RWPE2 (cell line): ENCODE measurements at regions not wholly inside any gene's neighbourhood (a gene's known extent, or its start where the extent isn't known, plus 50 kb on each side); places are given as distances from the start of the nearest gene placed in this dataset.
"Not testable (repeated sequence)": the region's sequence is repeated elsewhere in the genome, so short reads cannot be mapped to it uniquely, and the experiment has no call there.

Experiments
- ATAC-seq: fragments of 200-7000 bp; cut with Tn5 transposase; 3 replicates; pipeline ENCODE4 v1.9.1; 2021; ENCODE audit warnings: low read depth
- DNase-seq: peaks from one replicate; pipeline ENCODE4 v3.0.0-alpha.2; 2020; ENCODE audit warnings: low spot score
- H3K27ac ChIP-seq: fragments of 450-650 bp; 2 replicates; pipeline ENCODE4 v1.5.1; 2017; ENCODE audit warnings: mild to moderate bottlenecking; ENCODE audit not compliant: poor library complexity, severe bottlenecking
- H3K27me3 ChIP-seq: fragments of 250-450 bp; sonication (Bioruptor Pico); 2 replicates; pipeline ENCODE4 v1.5.1; 2021; ENCODE audit warnings: mild to moderate bottlenecking, moderate library complexity; ENCODE audit not compliant: insufficient read depth, poor library complexity, severe bottlenecking
- H3K36me3 ChIP-seq: fragments of 250-450 bp; sonication (Bioruptor Pico); 2 replicates; pipeline ENCODE4 v1.5.1; 2020; ENCODE audit warnings: low read depth, mild to moderate bottlenecking, moderate library complexity
- H3K4me1 ChIP-seq: fragments of 250-450 bp; sonication (Bioruptor Pico); 2 replicates; pipeline ENCODE4 v1.5.1; 2021; ENCODE audit warnings: mild to moderate bottlenecking, moderate library complexity; ENCODE audit not compliant: insufficient read depth, poor library complexity, severe bottlenecking
- H3K4me3 ChIP-seq: fragments of 250-450 bp; sonication (Bioruptor Pico); 2 replicates; pipeline ENCODE4 v1.5.1; 2021; ENCODE audit warnings: mild to moderate bottlenecking, moderate library complexity; ENCODE audit not compliant: severe bottlenecking
- H3K9me3 ChIP-seq: fragments of 250-450 bp; sonication (Bioruptor Pico); 2 replicates; pipeline ENCODE4 v1.5.1; 2021; ENCODE audit warnings: mild to moderate bottlenecking, moderate library complexity; ENCODE audit not compliant: severe bottlenecking
- TF ChIP-seq, protein P1 (sequence below): fragments of 450-650 bp; IDR thresholded peaks from one replicate; pipeline ENCODE4 v1.5.1; 2017; ENCODE audit warnings: mild to moderate bottlenecking, moderate library complexity; ENCODE audit not compliant: poor library complexity, severe bottlenecking

DNA sequence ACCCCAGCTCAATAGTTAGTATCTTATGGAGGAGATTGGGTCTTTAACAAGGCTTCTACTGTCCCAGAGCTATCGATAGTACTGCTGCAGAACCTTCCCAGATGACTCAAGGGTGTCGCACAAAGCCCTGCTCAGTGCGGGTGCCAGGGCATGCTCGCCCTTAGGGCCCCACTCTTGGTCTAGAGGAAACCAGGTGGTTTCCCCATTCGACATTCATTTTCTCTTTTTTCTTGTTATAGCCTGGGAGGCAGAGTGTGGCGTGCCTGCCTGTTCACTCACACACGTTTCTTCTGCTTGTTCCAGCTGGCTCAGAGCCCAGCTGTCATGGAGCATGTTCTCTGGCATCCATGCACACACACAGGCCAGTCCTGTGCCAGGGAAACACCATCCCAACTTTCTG, 144.5 kb downstream of the SMIM20 start:
- Histone ChIP-seq H3K4me3 (no peak overlapping the region), H3K9me3 (no peaks in the 10 kb centered on the region), H3K36me3 (no peaks in the 10 kb centered on the region), H3K27me3 (no peaks in the 10 kb centered on the region), H3K4me1 (peaks cover 3% of the 10 kb centered on the region), H3K27ac (no peak overlapping the region)
- DNase-seq (no peak), ATAC-seq (peak; percentile 69)
- TF ChIP-seq, protein P1, sequence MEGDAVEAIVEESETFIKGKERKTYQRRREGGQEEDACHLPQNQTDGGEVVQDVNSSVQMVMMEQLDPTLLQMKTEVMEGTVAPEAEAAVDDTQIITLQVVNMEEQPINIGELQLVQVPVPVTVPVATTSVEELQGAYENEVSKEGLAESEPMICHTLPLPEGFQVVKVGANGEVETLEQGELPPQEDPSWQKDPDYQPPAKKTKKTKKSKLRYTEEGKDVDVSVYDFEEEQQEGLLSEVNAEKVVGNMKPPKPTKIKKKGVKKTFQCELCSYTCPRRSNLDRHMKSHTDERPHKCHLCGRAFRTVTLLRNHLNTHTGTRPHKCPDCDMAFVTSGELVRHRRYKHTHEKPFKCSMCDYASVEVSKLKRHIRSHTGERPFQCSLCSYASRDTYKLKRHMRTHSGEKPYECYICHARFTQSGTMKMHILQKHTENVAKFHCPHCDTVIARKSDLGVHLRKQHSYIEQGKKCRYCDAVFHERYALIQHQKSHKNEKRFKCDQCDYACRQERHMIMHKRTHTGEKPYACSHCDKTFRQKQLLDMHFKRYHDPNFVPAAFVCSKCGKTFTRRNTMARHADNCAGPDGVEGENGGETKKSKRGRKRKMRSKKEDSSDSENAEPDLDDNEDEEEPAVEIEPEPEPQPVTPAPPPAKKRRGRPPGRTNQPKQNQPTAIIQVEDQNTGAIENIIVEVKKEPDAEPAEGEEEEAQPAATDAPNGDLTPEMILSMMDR = no peak

DNA sequence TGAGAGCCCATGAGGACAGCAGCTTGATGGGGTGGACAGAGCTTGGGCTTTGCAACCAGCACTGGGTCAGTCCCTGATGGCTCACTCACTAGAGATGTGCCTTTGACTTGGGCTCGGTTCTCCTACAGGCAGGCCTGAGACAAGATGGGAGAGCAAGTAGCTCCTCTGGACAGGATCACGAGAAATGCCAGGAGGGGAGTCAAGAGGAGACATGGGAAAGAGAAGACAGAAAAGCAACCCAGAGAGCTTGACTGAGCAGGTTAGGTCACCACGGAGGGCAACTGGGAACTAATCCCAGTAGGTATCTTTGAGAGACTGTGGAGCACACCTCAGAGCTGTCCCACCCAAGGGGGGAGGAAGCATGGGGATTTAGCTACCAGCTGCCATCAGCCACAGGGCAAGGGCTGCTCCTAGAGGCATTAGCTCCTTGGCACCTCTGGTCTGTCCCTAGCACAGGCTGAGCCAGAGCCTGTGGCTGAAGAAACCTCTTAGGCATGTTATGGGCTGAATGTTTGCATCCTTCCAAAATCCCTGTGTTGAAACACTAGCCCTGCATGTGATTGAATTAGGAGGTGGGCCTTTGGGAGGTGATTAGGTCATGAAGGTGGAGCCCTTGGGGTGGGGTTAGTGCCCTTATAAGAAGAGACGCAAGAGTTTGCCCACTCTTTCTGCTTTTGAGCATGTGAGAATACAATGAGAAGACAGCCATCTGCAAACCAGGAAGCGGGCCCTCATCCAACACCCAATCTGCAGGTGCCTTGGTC, 145.6 kb downstream of the SMIM20 start:
- Histone ChIP-seq H3K9me3 (no peaks in the 10 kb centered on the region), H3K4me3 (no peak overlapping the region), H3K36me3 (no peaks in the 10 kb centered on the region), H3K27ac (no peak overlapping the region), H3K27me3 (no peaks in the 10 kb centered on the region), H3K4me1 (peaks cover 3% of the 10 kb centered on the region)
- DNase-seq (no peak), ATAC-seq (no peak)
- TF ChIP-seq, protein P1 = no peak

DNA sequence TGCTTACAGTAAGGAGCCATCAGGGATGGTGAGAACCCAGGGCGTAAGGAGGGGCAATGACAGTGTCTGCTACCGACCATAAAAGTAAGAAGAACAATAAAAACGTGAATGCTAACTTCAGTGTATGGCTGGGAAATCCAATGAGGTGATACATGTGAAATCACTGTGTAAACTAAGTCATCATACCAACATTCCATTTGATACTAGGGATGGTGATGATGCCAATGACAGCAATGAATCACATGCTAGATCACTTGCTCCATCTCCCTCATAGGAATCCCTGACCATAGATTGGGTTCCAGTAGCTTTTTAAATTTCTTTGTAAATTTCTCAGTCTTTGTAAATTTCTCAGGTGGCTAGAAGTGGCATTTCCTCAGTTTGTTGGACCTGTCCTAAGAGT, 146.3 kb downstream of the SMIM20 start:
- Histone ChIP-seq H3K27me3 (no peaks in the 10 kb centered on the region), H3K4me1 (peaks cover 3% of the 10 kb centered on the region), H3K9me3 (no peaks in the 10 kb centered on the region), H3K36me3 (no peaks in the 10 kb centered on the region), H3K4me3 (no peak overlapping the region), H3K27ac (no peak overlapping the region)
- TF ChIP-seq, protein P1 = no peak
- DNase-seq = no peak
- ATAC-seq = peak; percentile 22; the same call in 1 of the 3 replicates

DNA sequence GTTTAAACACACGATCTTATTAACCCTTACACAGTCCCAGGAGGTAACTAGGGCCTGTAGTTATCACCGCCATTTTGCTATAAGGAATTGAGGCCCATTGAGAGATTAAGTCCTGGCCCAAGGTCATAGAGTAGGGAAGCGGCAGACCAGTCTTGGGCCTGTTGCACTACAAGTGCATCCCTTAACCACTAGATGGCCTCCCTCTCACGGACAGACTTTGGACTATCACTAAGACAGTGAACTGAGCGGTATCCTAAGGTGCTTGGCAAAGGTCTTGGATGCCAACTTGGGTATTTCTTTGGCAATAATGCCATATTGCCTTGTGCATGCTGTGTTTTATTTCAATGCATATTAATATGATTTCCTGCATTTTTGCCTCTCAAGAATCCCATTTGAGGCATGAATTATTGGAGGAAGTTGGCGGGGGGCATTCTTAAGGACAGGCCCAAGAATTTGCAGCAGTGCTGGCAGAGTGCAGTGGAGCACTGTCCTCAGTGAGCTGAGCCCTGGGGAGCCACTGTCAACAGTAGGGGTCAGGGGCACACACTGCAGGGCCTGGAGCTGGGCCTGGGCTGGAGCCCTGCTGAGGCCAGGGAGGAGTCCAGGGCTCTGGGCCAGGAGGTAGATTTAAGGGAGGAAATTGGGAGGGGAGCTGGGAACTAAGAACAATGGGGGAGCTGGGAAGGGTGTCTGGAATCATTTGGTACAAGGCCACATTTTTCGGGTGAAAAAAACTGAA, 147.4 kb downstream of the SMIM20 start:
- no peak for DNase-seq
- peak; percentile 79 for ATAC-seq
- TF ChIP-seq, protein P1 = peak; percentile 75

DNA sequence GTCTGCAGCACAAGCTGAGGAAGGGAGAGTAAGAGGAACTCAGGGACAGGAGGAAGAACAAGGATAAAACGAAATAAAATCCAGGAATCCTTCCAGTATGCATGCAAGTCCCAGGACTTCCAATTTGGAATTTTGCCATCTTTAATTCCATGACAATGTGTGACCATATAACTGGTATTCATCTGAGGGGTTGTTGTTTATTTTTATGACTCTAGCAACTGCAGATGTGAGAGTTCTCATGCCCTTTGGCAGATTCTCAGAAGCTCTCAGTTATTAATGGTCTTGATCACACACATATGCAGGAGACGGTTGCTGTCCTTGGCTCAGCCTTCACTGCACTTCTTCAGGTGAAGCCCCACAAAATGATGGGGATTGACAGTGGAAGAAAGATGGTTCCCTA, 148.2 kb downstream of the SMIM20 start:
- Histone ChIP-seq H3K27ac (no peak overlapping the region), H3K36me3 (no peaks in the 10 kb centered on the region), H3K27me3 (no peaks in the 10 kb centered on the region), H3K4me1 (peaks cover 7% of the 10 kb centered on the region), H3K9me3 (no peaks in the 10 kb centered on the region), H3K4me3 (no peak overlapping the region)
- ATAC-seq (no peak), DNase-seq (no peak)
- TF ChIP-seq, protein P1 = no peak

More for the DNA sequence above, 147.4 kb downstream of the SMIM20 start:
- Histone ChIP-seq H3K4me1 (peaks cover 3% of the 10 kb centered on the region), H3K27ac (no peak overlapping the region), H3K36me3 (no peaks in the 10 kb centered on the region), H3K9me3 (no peaks in the 10 kb centered on the region), H3K27me3 (no peaks in the 10 kb centered on the region), H3K4me3 (no peak overlapping the region)

DNA sequence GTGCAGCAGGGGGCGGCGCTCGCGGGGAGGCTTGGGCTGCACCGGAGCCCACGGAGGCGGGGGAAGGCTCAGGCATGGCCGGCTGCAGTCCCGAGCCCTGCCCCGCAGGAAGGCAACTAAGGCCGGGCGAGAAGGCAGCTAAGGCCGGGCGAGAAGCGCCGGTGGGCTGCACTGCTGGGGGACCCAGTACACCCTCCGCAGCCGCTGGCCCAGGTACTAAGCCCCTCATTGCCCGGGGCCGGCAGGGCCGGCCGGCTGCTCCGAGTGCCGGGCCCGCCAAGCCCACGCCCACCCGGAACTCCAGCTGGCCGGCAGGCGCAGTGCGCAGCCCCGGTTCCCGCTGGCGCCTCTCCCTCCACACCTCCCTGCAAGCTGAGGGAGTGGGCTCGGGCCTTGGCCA, 150.0 kb downstream of the SMIM20 start:
- not testable (repeated sequence) for DNase-seq, ATAC-seq, H3K4me3 ChIP-seq

More for the DNA sequence above, 150.0 kb downstream of the SMIM20 start:
- H3K36me3 ChIP-seq, H3K27me3 ChIP-seq, H3K4me1 ChIP-seq, H3K9me3 ChIP-seq, H3K27ac ChIP-seq: not testable (repeated sequence)
